ENCODE measurements at regions not wholly inside any gene's neighbourhood (a gene's known extent, or its start where the extent isn't known, plus 50 kb on each side); places are given as distances from the start of the nearest gene placed in this dataset.

GRCh38 chr9:78930281-78930680 lies 633.4 kb downstream of the PSAT1 start:
- Histone ChIP-seq H3K4me2 (no peak overlapping the region), H3K79me2 (ENCODE audit: insufficient read depth, low read depth) (no peaks in the 10 kb centered on the region), H2AFZ (ENCODE audit: low read depth) (no peak overlapping the region), H4K20me1 (ENCODE audit: insufficient read depth) (no peaks in the 10 kb centered on the region), H3K36me3 (ENCODE audit: insufficient read depth) (no peaks in the 10 kb centered on the region), H3K27me3 (ENCODE audit: insufficient read depth, low read depth) (no peaks in the 10 kb centered on the region), H3K9ac (no peak overlapping the region), H3K4me3 (IDR thresholded peaks at IDR 0.05; ENCODE audit: insufficient read depth, low read depth, low read length) (no peak overlapping the region), H3K4me1 (ENCODE audit: low read depth, poor library complexity, severe bottlenecking) (no peaks in the 10 kb centered on the region), H3K27ac (no peak overlapping the region)
- TF ChIP-seq, protein P1, sequence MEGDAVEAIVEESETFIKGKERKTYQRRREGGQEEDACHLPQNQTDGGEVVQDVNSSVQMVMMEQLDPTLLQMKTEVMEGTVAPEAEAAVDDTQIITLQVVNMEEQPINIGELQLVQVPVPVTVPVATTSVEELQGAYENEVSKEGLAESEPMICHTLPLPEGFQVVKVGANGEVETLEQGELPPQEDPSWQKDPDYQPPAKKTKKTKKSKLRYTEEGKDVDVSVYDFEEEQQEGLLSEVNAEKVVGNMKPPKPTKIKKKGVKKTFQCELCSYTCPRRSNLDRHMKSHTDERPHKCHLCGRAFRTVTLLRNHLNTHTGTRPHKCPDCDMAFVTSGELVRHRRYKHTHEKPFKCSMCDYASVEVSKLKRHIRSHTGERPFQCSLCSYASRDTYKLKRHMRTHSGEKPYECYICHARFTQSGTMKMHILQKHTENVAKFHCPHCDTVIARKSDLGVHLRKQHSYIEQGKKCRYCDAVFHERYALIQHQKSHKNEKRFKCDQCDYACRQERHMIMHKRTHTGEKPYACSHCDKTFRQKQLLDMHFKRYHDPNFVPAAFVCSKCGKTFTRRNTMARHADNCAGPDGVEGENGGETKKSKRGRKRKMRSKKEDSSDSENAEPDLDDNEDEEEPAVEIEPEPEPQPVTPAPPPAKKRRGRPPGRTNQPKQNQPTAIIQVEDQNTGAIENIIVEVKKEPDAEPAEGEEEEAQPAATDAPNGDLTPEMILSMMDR (conservative IDR thresholded peaks at IDR 0.05; ENCODE audit: low read depth, low read length) = no peak

GRCh38 chr9:78932849-78933627 lies 636.1 kb downstream of the PSAT1 start:
- no peak overlapping the region for H2AFZ ChIP-seq (ENCODE audit: low read depth)

DNA sequence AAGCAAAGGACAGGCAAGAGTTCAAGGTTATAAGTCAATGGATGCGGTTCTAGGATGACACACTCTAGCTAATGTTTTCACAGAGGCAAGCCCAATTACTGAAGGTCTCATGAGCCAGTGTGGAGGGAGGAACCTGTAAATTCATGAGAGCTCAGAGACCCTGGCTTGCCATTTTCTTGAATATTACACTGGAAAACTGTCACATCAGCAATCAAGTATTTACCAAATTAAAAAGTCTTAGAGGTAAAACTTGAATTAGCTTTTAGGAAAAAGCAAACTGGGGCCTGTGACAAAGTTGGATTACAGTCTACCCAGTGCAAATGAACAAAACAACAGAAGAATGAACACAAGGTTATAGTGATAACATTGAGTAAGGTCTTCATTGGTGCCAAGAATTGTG lies 636.9 kb upstream of the TLE4 start:
- H3K79me2 ChIP-seq (ENCODE audit: insufficient read depth, low read depth) = no peaks in the 10 kb centered on the region
- H3K27ac ChIP-seq = no peak overlapping the region

More at GRCh38 chr9:78932849-78933627, 636.1 kb downstream of the PSAT1 start:
- Histone ChIP-seq H3K4me2 (no peak overlapping the region), H4K20me1 (ENCODE audit: insufficient read depth) (no peaks in the 10 kb centered on the region), H3K36me3 (ENCODE audit: insufficient read depth) (no peaks in the 10 kb centered on the region), H3K9ac (no peak overlapping the region), H3K27me3 (ENCODE audit: insufficient read depth, low read depth) (no peaks in the 10 kb centered on the region), H3K4me3 (IDR thresholded peaks at IDR 0.05; ENCODE audit: insufficient read depth, low read depth, low read length) (no peak overlapping the region), H3K79me2 (ENCODE audit: insufficient read depth, low read depth) (no peaks in the 10 kb centered on the region), H3K27ac (no peak overlapping the region), H3K4me1 (ENCODE audit: low read depth, poor library complexity, severe bottlenecking) (no peaks in the 10 kb centered on the region)
- TF ChIP-seq, protein P1 (conservative IDR thresholded peaks at IDR 0.05; ENCODE audit: low read depth, low read length) = no peak

DNA sequence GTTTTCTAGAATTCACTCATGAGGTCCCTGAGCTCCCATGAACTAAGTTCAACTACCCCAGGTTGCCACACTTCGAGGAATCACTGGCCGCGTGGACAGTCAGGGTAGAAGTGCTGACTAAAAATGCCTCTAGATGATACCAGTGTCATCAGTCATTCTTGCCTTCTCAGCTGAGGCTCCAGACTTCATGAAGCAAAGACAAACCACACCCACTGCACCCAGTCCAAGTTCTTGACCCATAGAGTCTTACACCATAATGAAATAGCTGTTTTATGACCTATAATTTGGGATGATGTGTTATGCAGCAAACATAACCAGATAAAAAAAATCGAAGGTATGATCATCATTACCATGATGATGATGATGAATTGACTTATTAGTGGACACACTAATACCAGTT lies 632.9 kb upstream of the TLE4 start:
- TF ChIP-seq, protein P1 (conservative IDR thresholded peaks at IDR 0.05; ENCODE audit: low read depth, low read length) = no peak
- Histone ChIP-seq H4K20me1 (ENCODE audit: insufficient read depth) (no peaks in the 10 kb centered on the region), H3K4me3 (IDR thresholded peaks at IDR 0.05; ENCODE audit: insufficient read depth, low read depth, low read length) (no peak overlapping the region), H3K4me1 (ENCODE audit: low read depth, poor library complexity, severe bottlenecking) (no peaks in the 10 kb centered on the region), H3K4me2 (no peak overlapping the region), H3K27me3 (ENCODE audit: insufficient read depth, low read depth) (no peaks in the 10 kb centered on the region), H3K79me2 (ENCODE audit: insufficient read depth, low read depth) (no peaks in the 10 kb centered on the region), H2AFZ (ENCODE audit: low read depth) (no peak overlapping the region), H3K36me3 (ENCODE audit: insufficient read depth) (no peaks in the 10 kb centered on the region), H3K9ac (no peak overlapping the region), H3K27ac (no peak overlapping the region)

More for the DNA sequence above, 636.9 kb upstream of the TLE4 start:
- H4K20me1 ChIP-seq (ENCODE audit: insufficient read depth) = no peaks in the 10 kb centered on the region
- no peaks in the 10 kb centered on the region for H3K36me3 ChIP-seq (ENCODE audit: insufficient read depth)
- TF ChIP-seq, protein P1 (conservative IDR thresholded peaks at IDR 0.05; ENCODE audit: low read depth, low read length) = no peak
- no peak overlapping the region for H3K4me3 ChIP-seq (IDR thresholded peaks at IDR 0.05; ENCODE audit: insufficient read depth, low read depth, low read length)
- no peak overlapping the region for H2AFZ ChIP-seq (ENCODE audit: low read depth)
- H3K4me2 ChIP-seq = no peak overlapping the region
- H3K4me1 ChIP-seq (ENCODE audit: low read depth, poor library complexity, severe bottlenecking) = no peaks in the 10 kb centered on the region
- no peaks in the 10 kb centered on the region for H3K27me3 ChIP-seq (ENCODE audit: insufficient read depth, low read depth)
- no peak overlapping the region for H3K9ac ChIP-seq

Measured in KMS-11 (cell line).